ENCODE measurements at regions not wholly inside any gene's neighbourhood (a gene's known extent, or its start where the extent isn't known, plus 50 kb on each side); places are given as distances from the start of the nearest gene placed in this dataset.
"Not testable (repeated sequence)": the region's sequence is repeated elsewhere in the genome, so short reads cannot be mapped to it uniquely, and the experiment has no call there.

DNA sequence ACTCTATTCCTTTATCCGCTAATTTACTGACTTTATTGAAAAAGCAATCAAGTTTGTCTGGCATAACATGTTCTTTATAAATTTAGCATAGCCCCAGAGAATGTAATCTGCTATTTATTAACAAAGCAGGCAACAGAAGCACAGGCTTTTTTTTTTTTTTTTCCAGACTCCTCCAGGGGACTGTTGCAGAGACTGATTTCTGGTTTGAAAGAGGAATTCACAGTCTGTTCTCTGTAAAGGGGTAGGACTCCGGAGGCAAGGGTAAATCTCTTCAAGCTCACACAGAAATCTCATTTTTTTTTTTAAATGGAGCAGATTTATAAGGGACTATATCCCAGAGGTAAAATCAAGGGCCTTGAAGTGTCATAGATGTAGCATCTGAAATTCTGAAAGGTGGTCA, 1386.5 kb upstream of the CDH8 start:
- Histone ChIP-seq H3K27ac (no peak overlapping the region), H3K27me3 (no peaks in the 10 kb centered on the region), H3K9me3 (no peaks in the 10 kb centered on the region), H3K36me3 (no peaks in the 10 kb centered on the region), H3K4me1 (no peaks in the 10 kb centered on the region), H3K4me3 (replicated peaks in 1 of 3) (no peak overlapping the region)
- intact Hi-C loops (cut with DNase I) = no loop called here
- TF ChIP-seq POLR2A (IDR thresholded peaks at IDR 0.05) = no peak
- TF ChIP-seq, protein P1, sequence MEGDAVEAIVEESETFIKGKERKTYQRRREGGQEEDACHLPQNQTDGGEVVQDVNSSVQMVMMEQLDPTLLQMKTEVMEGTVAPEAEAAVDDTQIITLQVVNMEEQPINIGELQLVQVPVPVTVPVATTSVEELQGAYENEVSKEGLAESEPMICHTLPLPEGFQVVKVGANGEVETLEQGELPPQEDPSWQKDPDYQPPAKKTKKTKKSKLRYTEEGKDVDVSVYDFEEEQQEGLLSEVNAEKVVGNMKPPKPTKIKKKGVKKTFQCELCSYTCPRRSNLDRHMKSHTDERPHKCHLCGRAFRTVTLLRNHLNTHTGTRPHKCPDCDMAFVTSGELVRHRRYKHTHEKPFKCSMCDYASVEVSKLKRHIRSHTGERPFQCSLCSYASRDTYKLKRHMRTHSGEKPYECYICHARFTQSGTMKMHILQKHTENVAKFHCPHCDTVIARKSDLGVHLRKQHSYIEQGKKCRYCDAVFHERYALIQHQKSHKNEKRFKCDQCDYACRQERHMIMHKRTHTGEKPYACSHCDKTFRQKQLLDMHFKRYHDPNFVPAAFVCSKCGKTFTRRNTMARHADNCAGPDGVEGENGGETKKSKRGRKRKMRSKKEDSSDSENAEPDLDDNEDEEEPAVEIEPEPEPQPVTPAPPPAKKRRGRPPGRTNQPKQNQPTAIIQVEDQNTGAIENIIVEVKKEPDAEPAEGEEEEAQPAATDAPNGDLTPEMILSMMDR (IDR thresholded peaks at IDR 0.05) = no peak
- WGBS, 2 donors = 79 to 90% methylated on average over 2 of the region's 2 CpGs
- DNase-seq = no peak

DNA sequence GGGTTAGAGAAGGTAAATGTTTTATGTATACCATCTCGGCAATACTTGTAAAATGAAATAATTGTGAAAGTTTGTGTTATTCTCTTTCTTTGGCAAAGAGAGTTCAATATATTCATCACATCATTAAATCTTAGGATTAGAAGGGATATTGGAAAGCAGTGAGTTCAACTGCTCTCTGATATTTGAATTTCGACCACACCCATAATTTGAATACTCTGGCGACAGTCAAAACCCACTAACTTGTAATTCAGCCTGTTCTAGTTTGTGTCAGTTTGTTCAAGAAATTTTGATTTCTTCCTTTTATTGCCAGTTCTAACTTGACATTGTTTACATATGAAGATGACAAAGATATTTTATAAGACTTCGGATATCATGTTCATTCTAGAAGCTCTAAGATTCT, 1380.5 kb upstream of the CDH8 start:
- no peaks in the 10 kb centered on the region for H3K9me3 ChIP-seq
- no peaks in the 10 kb centered on the region for H3K27me3 ChIP-seq
- H3K4me3 ChIP-seq (replicated peaks in 1 of 3) = no peak overlapping the region
- intact Hi-C loops (cut with DNase I) = no loop called here
- no peaks in the 10 kb centered on the region for H3K36me3 ChIP-seq
- TF ChIP-seq, protein P1 (IDR thresholded peaks at IDR 0.05) = no peak
- no peak for TF ChIP-seq POLR2A (IDR thresholded peaks at IDR 0.05)
- H3K27ac ChIP-seq = no peak overlapping the region
- DNase-seq = no peak
- H3K4me1 ChIP-seq = no peaks in the 10 kb centered on the region
- WGBS, 2 donors = 85 to 86% methylated on average over 4 of the region's 4 CpGs

DNA sequence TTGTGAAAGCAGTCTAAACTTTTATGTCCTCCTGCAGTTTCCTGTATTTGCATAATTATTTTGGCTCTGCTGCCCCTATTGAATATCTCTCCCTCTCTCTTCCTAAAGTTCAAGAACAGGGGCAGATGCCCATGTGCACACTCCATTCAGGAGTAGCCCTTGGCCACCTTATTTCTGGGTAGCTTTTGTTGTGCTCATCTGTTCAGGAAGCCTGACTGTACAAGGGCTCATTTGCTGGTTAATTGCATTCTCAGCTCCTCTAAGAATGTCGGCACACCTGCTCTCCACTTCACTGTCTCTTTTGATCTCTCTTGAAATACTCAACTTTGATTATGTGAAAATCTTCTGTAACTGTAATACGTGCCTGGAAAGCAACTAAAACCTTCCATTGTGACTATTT, 1378.8 kb upstream of the CDH8 start:
- H3K27me3 ChIP-seq = no peaks in the 10 kb centered on the region
- H3K36me3 ChIP-seq = no peaks in the 10 kb centered on the region
- no peak for DNase-seq
- no peaks in the 10 kb centered on the region for H3K9me3 ChIP-seq
- WGBS, 2 donors = 34 to 42% methylated on average over 2 of the region's 2 CpGs
- H3K4me1 ChIP-seq = no peaks in the 10 kb centered on the region
- TF ChIP-seq, protein P1 (IDR thresholded peaks at IDR 0.05) = no peak
- TF ChIP-seq POLR2A (IDR thresholded peaks at IDR 0.05) = no peak
- no peak overlapping the region for H3K27ac ChIP-seq
- intact Hi-C loops (cut with DNase I) = no loop called here
- H3K4me3 ChIP-seq (replicated peaks in 1 of 3) = no peak overlapping the region

DNA sequence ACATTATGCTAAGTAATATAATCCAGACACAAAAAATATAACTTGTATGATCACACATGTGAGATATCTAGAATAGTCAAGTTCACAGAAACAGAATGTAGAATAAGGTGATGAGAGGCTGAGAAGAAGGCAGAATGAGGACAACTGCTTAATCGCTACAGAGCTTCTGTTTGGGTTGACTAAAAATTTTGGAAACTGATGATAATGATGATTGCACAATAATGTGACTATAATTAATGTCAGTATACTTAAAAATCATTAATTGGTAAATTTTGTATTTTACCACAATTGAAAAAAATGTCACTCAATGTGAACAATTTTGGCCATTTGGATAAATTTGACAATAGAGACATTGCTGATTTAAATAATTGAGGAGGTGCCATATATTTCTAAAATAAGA, 1374.4 kb upstream of the CDH8 start:
- no peaks in the 10 kb centered on the region for H3K27me3 ChIP-seq
- no peak for DNase-seq
- H3K36me3 ChIP-seq = no peaks in the 10 kb centered on the region
- no peaks in the 10 kb centered on the region for H3K4me1 ChIP-seq
- H3K27ac ChIP-seq = no peak overlapping the region
- intact Hi-C loops (cut with DNase I) = no loop called here
- no peak for TF ChIP-seq POLR2A (IDR thresholded peaks at IDR 0.05)
- TF ChIP-seq, protein P1 (IDR thresholded peaks at IDR 0.05) = no peak
- no peaks in the 10 kb centered on the region for H3K9me3 ChIP-seq
- WGBS, 2 donors = 95 to 100% methylated on average over 1 of the region's 1 CpG
- no peak overlapping the region for H3K4me3 ChIP-seq (replicated peaks in 1 of 3)

DNA sequence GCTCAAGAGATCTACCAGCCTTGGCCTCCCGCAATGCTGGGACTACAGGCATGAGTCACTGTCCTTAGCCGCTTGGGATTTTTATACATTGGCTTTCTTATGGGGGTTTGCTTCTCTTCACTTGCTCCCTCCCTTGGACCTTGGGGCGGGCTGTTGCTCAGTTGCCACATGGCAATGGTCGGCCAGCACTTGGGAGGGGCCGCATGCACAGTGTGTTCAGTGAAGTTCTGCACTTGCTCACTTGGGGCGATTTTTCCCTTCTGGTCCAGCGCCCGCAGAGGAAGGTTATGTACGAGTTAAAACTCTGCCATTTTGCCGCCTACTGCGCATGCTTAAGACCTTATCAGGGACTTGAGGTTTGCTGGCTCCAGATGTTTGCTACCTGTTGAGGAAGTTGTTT, 1367.6 kb upstream of the CDH8 start:
- 95 to 97% methylated on average over 11 of the region's 11 CpGs for WGBS, 2 donors
- Histone ChIP-seq H3K4me1 (no peaks in the 10 kb centered on the region), H3K36me3 (no peaks in the 10 kb centered on the region), H3K9me3 (no peaks in the 10 kb centered on the region), H3K27me3 (no peaks in the 10 kb centered on the region), H3K4me3 (replicated peaks in 1 of 3) (no peak overlapping the region), H3K27ac (no peak overlapping the region)
- intact Hi-C loops (cut with DNase I) = no loop called here
- TF ChIP-seq POLR2A (IDR thresholded peaks at IDR 0.05) = no peak
- TF ChIP-seq, protein P1 (IDR thresholded peaks at IDR 0.05) = no peak
- no peak for DNase-seq

DNA sequence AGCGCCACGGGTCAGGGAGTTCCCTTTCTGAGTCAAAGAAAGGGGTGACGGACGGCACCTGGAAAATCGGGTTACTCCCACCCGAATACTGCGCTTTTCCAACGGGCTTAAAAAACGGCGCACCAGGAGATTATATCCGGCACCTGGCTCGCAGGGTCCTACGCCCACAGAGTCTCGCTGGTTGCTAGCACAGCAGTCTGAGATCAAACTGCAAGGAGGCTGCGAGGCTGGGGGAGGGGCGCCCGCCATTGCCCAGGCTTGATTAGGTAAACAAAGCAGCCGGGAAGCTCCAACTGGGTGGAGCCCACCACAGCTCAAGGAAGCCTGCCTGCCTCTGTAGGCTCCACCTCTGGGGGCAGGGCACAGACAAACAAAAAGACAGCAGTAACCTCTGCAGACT, 1352.0 kb upstream of the CDH8 start:
- H3K4me1 ChIP-seq; H3K36me3 ChIP-seq; intact Hi-C loops (cut with DNase I); H3K27me3 ChIP-seq; H3K4me3 ChIP-seq (replicated peaks in 1 of 3); H3K27ac ChIP-seq; DNase-seq; H3K9me3 ChIP-seq: not testable (repeated sequence)
- WGBS, 2 donors = 93 to 96% methylated on average over 17 of the region's 18 CpGs

Data from thyroid gland (tissue), 4 donors.